GM12873 (cell line): ENCODE measurements at regions not wholly inside any gene's neighbourhood (a gene's known extent, or its start where the extent isn't known, plus 50 kb on each side); places are given as distances from the start of the nearest gene placed in this dataset.

Experiments used
- CTCF ChIP-seq: IDR thresholded peaks from 2 replicates; pipeline ENCODE4 v1.5.1; 2012; ENCODE audit warnings: low read depth, mild to moderate bottlenecking, moderate library complexity, low read length, control low read depth; ENCODE audit not compliant: insufficient read depth; ENCODE audit errors: missing control alignments

GRCh38 chr17:13416748-13417363, 184.9 kb downstream of the HS3ST3A1 start:
- TF ChIP-seq CTCF: no peak

- TF ChIP-seq CTCF: no peak
Observed at GRCh38 chr17:13415871-13416416, 185.8 kb downstream of the HS3ST3A1 start.

GRCh38 chr17:13413001-13413400, 188.7 kb downstream of the HS3ST3A1 start:
- TF ChIP-seq CTCF: no peak

- no peak for TF ChIP-seq CTCF
Observed at GRCh38 chr17:13410874-13411273, 190.9 kb downstream of the HS3ST3A1 start.

- no peak for TF ChIP-seq CTCF
Observed at GRCh38 chr17:13410214-13410613, 191.5 kb downstream of the HS3ST3A1 start.

- TF ChIP-seq CTCF: no peak
Observed at GRCh38 chr17:13409455-13409854, 192.3 kb downstream of the HS3ST3A1 start.

GRCh38 chr17:13407381-13407780, 194.3 kb downstream of the HS3ST3A1 start:
- no peak for TF ChIP-seq CTCF
